ENCODE measurements at regions not wholly inside any gene's neighbourhood (a gene's known extent, or its start where the extent isn't known, plus 50 kb on each side); places are given as distances from the start of the nearest gene placed in this dataset.

GRCh38 chr6:170176136-170176897 is 114.6 kb downstream of the DLL1 start:
- TF ChIP-seq CTCF (IDR thresholded peaks at IDR 0.05; ENCODE audit: insufficient read depth, low read depth, low read length): no peak
- TF ChIP-seq EZH2 (IDR thresholded peaks at IDR 0.05; ENCODE audit: insufficient read depth, low read length): no peak
- Mint-ChIP-seq H3K4me3 (ENCODE audit: unreplicated experiment) (no peak overlapping the region), H3K27ac (ENCODE audit: unreplicated experiment) (no peak overlapping the region), H3K9me3 (ENCODE audit: unreplicated experiment) (peaks cover 1% of the 10 kb centered on the region), H3K36me3 (ENCODE audit: low read depth, unreplicated experiment) (no peaks in the 10 kb centered on the region), H3K27me3 (ENCODE audit: low read depth, unreplicated experiment) (peaks cover 38% of the 10 kb centered on the region), H3K4me1 (ENCODE audit: low read depth, unreplicated experiment) (no peaks in the 10 kb centered on the region)
- no peak overlapping the region for H3K9ac ChIP-seq (ENCODE audit: low read length)
- H4K20me1 ChIP-seq (ENCODE audit: insufficient read depth, low read length): no peaks in the 10 kb centered on the region
- FAIRE-seq: no peak
- H3K27me3 ChIP-seq (ENCODE audit: insufficient read depth, low read length): no peaks in the 10 kb centered on the region
- H2AFZ ChIP-seq (ENCODE audit: low read depth, low read length): no peak overlapping the region
- no peak overlapping the region for H3K4me3 ChIP-seq (ENCODE audit: insufficient read depth, low read depth, low read length)
- no peaks in the 10 kb centered on the region for H3K36me3 ChIP-seq (ENCODE audit: insufficient read depth, low read length)
- H3K79me2 ChIP-seq (ENCODE audit: insufficient read depth, low read length): no peaks in the 10 kb centered on the region
- DNase-seq (ENCODE audit: low read depth): no peak
- H3K27ac ChIP-seq (ENCODE audit: low read depth, low read length): no peak overlapping the region
- no peaks in the 10 kb centered on the region for H3K4me1 ChIP-seq (ENCODE audit: insufficient read depth, low read length)
- no peaks in the 10 kb centered on the region for H3K9me3 ChIP-seq (ENCODE audit: insufficient read depth, low read depth, low read length)
- H3K4me2 ChIP-seq (ENCODE audit: low read length): no peak overlapping the region

- Mint-ChIP-seq H3K36me3 (ENCODE audit: low read depth, unreplicated experiment) (peaks cover 2% of the 10 kb centered on the region), H3K4me1 (ENCODE audit: low read depth, unreplicated experiment) (no peaks in the 10 kb centered on the region), H3K4me3 (ENCODE audit: unreplicated experiment) (no peak overlapping the region), H3K9me3 (ENCODE audit: unreplicated experiment) (peaks cover 5% of the 10 kb centered on the region), H3K27me3 (ENCODE audit: low read depth, unreplicated experiment) (peaks cover 38% of the 10 kb centered on the region), H3K27ac (ENCODE audit: unreplicated experiment) (no peak overlapping the region)
- TF ChIP-seq CTCF (IDR thresholded peaks at IDR 0.05; ENCODE audit: insufficient read depth, low read depth, low read length) (no peak), EZH2 (IDR thresholded peaks at IDR 0.05; ENCODE audit: insufficient read depth, low read length) (no peak)
- Histone ChIP-seq H4K20me1 (ENCODE audit: insufficient read depth, low read length) (no peaks in the 10 kb centered on the region), H2AFZ (ENCODE audit: low read depth, low read length) (no peak overlapping the region), H3K79me2 (ENCODE audit: insufficient read depth, low read length) (no peaks in the 10 kb centered on the region), H3K27me3 (ENCODE audit: insufficient read depth, low read length) (no peaks in the 10 kb centered on the region), H3K4me2 (ENCODE audit: low read length) (no peak overlapping the region), H3K27ac (ENCODE audit: low read depth, low read length) (no peak overlapping the region), H3K4me3 (ENCODE audit: insufficient read depth, low read depth, low read length) (no peak overlapping the region), H3K4me1 (ENCODE audit: insufficient read depth, low read length) (no peaks in the 10 kb centered on the region), H3K36me3 (ENCODE audit: insufficient read depth, low read length) (no peaks in the 10 kb centered on the region), H3K9me3 (ENCODE audit: insufficient read depth, low read depth, low read length) (no peaks in the 10 kb centered on the region), H3K9ac (ENCODE audit: low read length) (no peak overlapping the region)
- no peak for DNase-seq (ENCODE audit: low read depth)
- FAIRE-seq: no peak
Observed at GRCh38 chr6:170175644-170176135, 115.2 kb downstream of the DLL1 start.

Data from astrocyte (in vitro differentiated cells and primary cell).